ENCODE measurements at regions not wholly inside any gene's neighbourhood (a gene's known extent, or its start where the extent isn't known, plus 50 kb on each side); places are given as distances from the start of the nearest gene placed in this dataset.

DNA sequence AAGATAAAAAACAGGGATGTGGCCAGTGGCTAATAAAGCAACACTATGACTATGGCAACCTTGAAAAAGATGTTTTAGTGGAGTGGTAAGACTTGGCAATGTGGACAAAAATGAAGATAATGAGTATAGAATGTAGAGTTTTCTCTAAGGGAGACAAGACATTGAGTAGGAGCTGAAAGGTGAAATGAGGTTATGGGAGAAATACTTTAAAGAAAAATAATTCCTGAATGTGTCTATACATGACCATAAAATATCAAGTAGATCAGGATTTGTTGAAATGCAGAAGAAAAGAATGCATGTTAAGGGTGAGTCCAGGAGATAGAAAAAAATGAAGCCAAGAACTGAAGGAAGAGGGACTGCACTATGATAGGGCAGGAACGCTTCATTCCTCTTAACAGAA is 101.6 kb upstream of the CARD18 start:
- TF ChIP-seq, protein P1, sequence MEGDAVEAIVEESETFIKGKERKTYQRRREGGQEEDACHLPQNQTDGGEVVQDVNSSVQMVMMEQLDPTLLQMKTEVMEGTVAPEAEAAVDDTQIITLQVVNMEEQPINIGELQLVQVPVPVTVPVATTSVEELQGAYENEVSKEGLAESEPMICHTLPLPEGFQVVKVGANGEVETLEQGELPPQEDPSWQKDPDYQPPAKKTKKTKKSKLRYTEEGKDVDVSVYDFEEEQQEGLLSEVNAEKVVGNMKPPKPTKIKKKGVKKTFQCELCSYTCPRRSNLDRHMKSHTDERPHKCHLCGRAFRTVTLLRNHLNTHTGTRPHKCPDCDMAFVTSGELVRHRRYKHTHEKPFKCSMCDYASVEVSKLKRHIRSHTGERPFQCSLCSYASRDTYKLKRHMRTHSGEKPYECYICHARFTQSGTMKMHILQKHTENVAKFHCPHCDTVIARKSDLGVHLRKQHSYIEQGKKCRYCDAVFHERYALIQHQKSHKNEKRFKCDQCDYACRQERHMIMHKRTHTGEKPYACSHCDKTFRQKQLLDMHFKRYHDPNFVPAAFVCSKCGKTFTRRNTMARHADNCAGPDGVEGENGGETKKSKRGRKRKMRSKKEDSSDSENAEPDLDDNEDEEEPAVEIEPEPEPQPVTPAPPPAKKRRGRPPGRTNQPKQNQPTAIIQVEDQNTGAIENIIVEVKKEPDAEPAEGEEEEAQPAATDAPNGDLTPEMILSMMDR (IDR thresholded peaks at IDR 0.05) = no peak
- no peaks in the 10 kb centered on the region for H3K36me3 Mint-ChIP-seq (ENCODE audit: low read depth)
- DNase-seq = no peak

DNA sequence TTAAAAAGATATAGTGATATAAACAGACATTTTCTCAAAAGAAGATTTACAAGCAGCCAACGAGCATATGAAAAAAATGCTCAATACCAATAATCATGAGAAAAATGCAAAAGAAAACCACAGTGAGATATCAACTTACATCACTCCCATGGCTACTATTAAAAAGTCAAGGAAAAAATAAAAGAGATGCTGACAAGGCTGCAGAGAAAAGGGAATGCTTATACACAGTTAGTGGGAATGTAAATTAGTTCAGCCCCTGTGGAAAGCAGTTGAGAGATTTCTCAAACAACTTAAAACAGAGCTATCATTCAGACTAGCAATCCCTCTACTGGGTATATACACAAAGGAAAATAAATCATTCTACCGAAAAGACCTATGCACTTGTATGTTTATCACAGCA is 97.1 kb upstream of the CARD18 start:
- no peaks in the 10 kb centered on the region for H3K9me3 Mint-ChIP-seq
- TF ChIP-seq, protein P1 (IDR thresholded peaks at IDR 0.05) = no peak
- no peaks in the 10 kb centered on the region for H3K4me1 Mint-ChIP-seq
- no peaks in the 10 kb centered on the region for H3K27me3 Mint-ChIP-seq (ENCODE audit: low read depth, poor library complexity)
- no peaks in the 10 kb centered on the region for H3K36me3 Mint-ChIP-seq (ENCODE audit: low read depth)
- H3K4me3 Mint-ChIP-seq = no peak overlapping the region
- no peak overlapping the region for H3K27ac Mint-ChIP-seq
- no peak for DNase-seq

More for the DNA sequence above, 101.6 kb upstream of the CARD18 start:
- Mint-ChIP-seq H3K4me1 (no peaks in the 10 kb centered on the region), H3K4me3 (no peak overlapping the region), H3K27ac (no peak overlapping the region), H3K9me3 (no peaks in the 10 kb centered on the region), H3K27me3 (ENCODE audit: low read depth, poor library complexity) (peaks cover 3% of the 10 kb centered on the region)

DNA sequence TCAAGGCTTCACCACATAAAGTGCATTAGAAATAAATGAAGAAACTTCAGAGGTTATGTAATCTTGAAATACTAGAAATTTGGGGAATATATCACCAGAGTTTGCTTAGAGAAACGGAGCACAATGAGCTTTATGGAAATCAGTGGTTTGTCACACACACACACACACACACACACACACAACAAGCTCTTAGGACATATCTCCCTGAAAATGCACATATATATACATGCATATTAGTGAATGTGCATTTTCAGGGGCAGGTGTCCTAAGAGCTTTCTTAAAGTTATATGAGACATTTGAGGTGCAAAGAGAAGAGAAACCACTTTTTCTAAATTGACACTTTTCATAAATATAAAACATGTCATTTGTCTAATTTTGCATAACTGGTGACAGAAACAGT is 93.7 kb upstream of the CARD18 start:
- Mint-ChIP-seq H3K9me3 (no peaks in the 10 kb centered on the region), H3K27ac (no peak overlapping the region), H3K36me3 (ENCODE audit: low read depth) (no peaks in the 10 kb centered on the region), H3K4me1 (no peaks in the 10 kb centered on the region), H3K27me3 (ENCODE audit: low read depth, poor library complexity) (no peaks in the 10 kb centered on the region), H3K4me3 (no peak overlapping the region)
- DNase-seq = no peak
- TF ChIP-seq, protein P1 (IDR thresholded peaks at IDR 0.05) = no peak

DNA sequence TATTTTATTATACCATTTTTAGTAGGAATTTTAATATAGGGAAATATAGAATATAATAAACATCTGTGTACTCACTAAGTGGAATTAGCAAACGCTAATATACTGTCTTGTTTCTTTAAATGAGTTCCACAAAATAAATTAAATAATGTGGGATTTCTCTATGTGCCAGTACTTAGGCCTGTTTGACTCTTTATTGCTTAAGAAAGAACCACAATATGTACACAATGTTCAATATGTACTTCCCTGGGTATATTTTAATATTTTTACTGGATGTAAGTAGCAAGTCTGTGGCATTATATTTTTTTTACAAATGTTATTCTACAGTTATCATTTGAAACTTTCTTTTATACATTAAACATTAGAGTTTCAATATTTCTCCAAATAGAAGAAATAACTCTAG is 92.5 kb upstream of the CARD18 start:
- Mint-ChIP-seq H3K9me3 (no peaks in the 10 kb centered on the region), H3K4me1 (no peaks in the 10 kb centered on the region), H3K27me3 (ENCODE audit: low read depth, poor library complexity) (no peaks in the 10 kb centered on the region), H3K4me3 (no peak overlapping the region), H3K36me3 (ENCODE audit: low read depth) (no peaks in the 10 kb centered on the region), H3K27ac (no peak overlapping the region)
- DNase-seq = no peak
- TF ChIP-seq, protein P1 (IDR thresholded peaks at IDR 0.05) = no peak

DNA sequence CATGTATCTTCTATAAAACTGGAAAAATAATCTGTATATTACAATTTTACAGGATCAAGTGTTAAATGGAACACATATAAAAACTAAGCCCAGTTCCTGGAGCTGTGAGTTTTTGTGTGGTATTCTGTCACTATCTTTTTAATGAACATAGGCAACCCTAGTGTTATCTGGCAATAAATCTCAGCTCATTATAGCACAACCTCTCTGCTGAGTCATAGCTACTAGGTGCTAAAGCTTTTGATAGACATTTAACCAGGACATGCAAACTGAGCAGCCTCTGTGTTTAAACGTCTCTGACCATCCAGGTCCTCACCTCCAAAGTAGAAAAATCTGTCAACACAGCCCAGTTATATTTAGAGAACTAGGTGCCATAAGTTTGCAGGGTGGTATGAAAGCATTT is 91.0 kb upstream of the CARD18 start:
- DNase-seq = no peak
- no peaks in the 10 kb centered on the region for H3K27me3 Mint-ChIP-seq (ENCODE audit: low read depth, poor library complexity)
- no peak overlapping the region for H3K4me3 Mint-ChIP-seq
- TF ChIP-seq, protein P1 (IDR thresholded peaks at IDR 0.05) = no peak
- no peaks in the 10 kb centered on the region for H3K4me1 Mint-ChIP-seq
- H3K36me3 Mint-ChIP-seq (ENCODE audit: low read depth) = no peaks in the 10 kb centered on the region
- H3K9me3 Mint-ChIP-seq = no peaks in the 10 kb centered on the region
- no peak overlapping the region for H3K27ac Mint-ChIP-seq

DNA sequence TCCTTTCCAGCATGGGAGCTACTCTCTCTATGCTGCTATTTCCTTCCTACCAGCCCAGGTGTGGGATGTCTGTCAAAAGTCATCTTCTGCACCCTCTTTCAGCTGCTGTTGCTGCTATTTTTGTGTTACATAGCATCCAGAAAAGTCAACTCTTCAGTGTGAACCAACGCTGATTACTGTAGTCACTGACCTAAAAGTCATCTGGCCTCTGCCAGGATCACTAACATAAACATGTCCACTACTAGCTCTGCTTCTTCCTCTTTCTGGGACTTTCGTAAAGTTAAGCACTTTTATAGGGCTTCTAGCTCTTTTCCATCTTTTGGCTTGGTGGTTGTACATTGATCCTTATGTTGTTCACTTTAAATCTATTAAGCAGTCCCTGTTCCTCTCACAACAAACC is 90.2 kb upstream of the CARD18 start:
- DNase-seq = no peak
- TF ChIP-seq, protein P1 (IDR thresholded peaks at IDR 0.05) = no peak
- no peaks in the 10 kb centered on the region for H3K36me3 Mint-ChIP-seq (ENCODE audit: low read depth)
- no peaks in the 10 kb centered on the region for H3K9me3 Mint-ChIP-seq
- no peaks in the 10 kb centered on the region for H3K4me1 Mint-ChIP-seq
- H3K4me3 Mint-ChIP-seq = no peak overlapping the region
- H3K27ac Mint-ChIP-seq = no peak overlapping the region
- H3K27me3 Mint-ChIP-seq (ENCODE audit: low read depth, poor library complexity) = no peaks in the 10 kb centered on the region
